Activated CD4-positive, alpha-beta T cell treated with anti-CD3 and anti-CD28 coated beads, Interleukin-2, amount 50 U/mL, for 4 hours (primary cell): ENCODE measurements at regions not wholly inside any gene's neighbourhood (a gene's known extent, or its start where the extent isn't known, plus 50 kb on each side); places are given as distances from the start of the nearest gene placed in this dataset.
"Not testable (repeated sequence)": the region's sequence is repeated elsewhere in the genome, so short reads cannot be mapped to it uniquely, and the experiment has no call there.

Experiments
- DNase-seq, 2 experiments: peaks; one replicate each; pipeline ENCODE4 v3.0.0-alpha.2; 2020

DNA sequence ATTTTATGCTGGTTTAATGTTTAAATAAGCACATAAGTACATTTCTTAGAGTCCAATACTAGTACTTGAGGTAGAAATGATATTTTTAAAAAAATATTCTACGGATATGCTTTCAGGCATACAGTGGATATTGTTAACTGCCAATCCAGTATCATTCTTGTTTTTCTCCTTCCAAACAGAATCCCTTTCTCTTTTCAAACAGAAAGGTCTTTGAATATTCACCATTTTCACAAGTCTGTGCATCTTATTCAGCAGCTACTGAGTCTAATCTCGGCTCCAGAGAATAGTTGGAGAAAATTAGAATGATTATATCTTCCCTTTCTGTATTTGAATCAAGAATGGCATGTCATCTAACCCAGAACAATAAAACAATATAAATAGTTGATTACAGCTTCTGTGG is 174.5 kb downstream of the GOLGA6L6 start:
- DNase-seq = no peak

GRCh38 chr15:20363591-20363990 is 178.0 kb downstream of the GOLGA6L6 start:
- DNase-seq = not testable (repeated sequence)

DNA sequence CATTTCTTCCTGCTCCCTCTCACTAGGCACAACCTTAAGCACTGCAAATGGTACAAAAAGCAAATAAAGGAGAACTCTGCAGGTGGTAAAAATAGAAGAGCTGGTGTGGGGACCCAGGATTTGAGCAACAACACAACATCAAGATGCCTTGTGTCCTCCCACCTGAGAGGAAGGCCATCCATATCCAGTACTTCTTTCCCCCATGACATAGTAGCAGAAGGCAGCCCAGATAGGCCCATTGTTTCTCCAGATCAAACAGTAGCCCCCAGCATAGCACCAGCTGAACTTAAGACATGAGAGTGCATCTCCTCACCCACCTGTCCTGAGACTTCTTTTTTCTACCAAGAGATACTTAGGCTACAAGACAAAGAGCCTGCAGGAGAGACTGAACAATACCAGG is 180.5 kb downstream of the GOLGA6L6 start:
- no peak for DNase-seq

- no peak for DNase-seq
These were observed 182.7 kb downstream of the GOLGA6L6 start for GRCh38 chr15:20358779-20359414.

GRCh38 chr15:20358066-20358778 is 183.4 kb downstream of the GOLGA6L6 start:
- DNase-seq = no peak

DNA sequence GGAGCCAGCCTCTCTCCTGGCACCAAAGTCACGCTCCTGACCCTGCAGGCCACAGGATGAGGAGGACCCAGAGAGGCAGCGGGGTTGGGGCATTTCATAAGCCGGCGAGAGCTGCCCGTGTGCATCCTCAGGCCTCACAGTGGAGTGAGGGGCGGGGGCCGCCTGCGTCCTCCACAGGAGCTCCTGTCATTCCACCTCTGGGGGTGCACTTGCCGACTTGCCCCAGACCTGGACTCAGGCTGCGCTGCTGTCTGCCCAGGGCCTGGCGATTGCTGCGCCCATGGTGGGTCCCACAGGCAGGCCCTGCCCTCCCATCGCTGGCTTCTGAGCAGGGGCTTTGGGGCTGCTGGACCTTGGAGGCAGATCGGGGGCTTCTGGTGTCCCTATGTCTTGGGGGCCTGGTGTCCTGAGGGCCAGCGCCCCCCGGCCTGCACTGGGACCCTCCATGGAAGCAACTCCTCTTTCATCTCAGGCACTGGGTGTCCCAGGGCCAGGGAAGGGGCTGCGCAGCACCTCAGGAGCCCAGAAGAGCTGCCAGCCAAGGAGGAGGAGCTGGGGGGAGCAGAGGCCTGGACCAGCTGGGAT is 184.0 kb downstream of the GOLGA6L6 start:
- no peak for DNase-seq

DNA sequence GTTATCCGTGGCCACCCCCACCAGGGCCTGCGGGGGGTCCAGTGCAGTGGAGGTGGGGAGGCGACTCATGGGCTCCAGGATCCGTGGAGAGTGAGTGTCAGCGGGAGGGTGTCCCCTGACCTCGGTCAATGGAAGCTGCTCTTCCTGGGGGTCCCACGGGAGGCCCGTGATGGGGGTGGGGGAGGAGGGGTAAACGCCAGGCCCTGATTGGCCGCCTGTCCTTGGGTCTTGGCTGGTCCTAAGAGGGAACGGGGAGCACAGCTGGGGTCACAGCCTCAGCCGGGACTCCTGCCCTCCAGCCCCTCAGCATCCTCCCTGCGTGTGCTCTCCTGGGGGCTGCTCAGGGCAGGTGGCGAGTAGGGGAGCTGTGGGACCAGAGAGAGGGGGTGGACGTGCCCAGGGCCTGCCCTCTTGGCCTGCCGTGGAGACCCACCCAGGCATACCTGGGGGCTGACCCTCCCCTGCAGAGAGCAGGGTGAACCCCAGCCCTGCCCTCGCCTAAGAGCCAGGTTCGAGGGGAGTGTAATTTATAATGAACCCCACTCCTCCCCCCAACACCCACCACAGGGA is 184.6 kb downstream of the GOLGA6L6 start:
- no peak for DNase-seq

GRCh38 chr15:20356444-20356910 is 185.1 kb downstream of the GOLGA6L6 start:
- peak; percentile 77 to 84 for DNase-seq

GRCh38 chr15:20355256-20355868 is 186.2 kb downstream of the GOLGA6L6 start:
- no peak for DNase-seq

DNA sequence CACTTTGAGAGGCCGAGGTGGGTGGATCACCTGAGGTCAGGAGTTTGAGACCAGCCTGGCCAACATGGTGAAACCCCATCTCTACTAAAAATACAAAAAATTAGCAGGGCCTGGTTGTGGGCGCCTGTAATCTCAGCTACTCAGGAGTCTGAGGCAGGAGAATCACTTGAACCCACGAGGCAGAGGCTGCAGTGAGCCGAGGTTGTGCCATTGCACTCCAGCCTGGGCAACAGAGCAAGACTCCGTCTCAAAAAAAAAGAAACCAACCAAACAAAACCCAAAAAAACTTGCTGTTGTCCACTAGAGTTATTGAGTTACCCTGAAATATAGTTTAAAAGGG is 186.7 kb downstream of the GOLGA6L6 start:
- not testable (repeated sequence) for DNase-seq

- no peak for DNase-seq
These were observed 187.4 kb downstream of the GOLGA6L6 start for GRCh38 chr15:20353966-20354883.

DNA sequence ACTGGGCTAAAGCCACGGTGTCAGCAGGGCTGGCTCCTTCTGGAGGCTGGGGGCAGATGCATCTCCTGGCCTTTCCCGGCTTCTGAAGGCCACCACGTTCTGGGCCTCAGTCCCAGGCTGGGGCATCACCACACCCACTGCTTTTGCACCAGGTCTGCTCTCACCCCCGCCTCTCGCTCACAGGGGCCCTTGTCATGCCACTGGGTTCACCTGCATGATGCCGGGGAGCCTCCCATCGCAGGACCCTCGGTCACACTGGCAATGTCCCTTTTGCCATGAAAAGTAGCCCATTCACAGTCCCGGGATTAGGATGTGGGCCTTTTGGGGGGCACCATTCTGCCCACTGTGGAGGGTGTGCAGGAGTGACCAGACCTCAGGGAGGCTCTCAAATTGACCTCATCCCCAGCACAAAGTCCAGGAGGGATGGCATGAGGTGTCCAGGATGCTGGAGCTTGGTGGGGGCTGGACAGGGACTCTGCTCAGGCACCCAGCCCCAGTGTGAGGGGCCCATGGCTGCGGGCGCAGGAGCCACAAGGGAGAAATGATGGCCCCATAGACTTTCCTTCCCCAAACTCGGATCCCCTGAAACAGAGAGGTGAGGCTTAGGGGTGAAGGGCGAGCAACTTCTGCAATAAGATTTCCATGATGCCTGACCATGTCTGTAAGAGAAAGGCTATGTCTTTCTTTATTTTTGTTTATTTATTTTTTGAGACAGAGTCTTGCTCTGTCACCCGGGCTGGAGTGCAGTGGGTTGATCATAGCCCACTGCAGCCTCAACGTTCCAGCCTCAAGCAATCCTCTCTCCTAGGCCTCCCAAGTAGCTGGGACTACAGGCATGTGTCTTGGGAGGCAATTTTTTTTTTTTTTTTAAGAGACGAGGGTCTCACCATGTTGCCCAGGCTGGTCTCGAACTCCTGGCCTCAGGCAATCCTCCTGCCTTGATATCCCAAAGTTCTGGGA is 189.1 kb downstream of the GOLGA6L6 start:
- DNase-seq = no peak

DNA sequence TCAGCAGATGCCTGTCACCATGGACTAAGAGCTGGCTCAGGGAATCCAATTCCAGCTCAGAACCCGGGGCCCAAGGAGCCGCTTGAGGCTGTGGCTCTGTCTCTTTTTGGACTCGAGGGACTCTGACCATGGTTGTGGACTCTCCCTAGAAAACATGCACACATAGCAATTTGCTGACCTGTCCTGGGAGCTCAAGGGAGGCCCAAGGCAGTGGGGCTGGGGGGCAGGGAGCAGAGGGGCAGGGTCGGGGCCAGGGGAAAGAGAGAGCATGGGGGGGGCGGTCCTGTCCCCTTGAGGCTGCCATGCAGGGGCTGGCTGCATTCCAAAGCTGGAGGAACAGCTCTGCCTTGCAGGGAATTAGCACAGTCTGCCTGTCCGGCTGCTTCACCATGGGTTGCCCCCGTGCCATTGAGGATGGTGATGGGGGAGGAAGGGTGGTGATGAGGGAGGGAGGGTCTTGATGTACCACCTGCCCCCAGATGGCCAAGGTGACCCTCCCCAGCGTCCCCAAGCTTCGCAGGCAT is 190.1 kb downstream of the GOLGA6L6 start:
- no peak for DNase-seq

DNA sequence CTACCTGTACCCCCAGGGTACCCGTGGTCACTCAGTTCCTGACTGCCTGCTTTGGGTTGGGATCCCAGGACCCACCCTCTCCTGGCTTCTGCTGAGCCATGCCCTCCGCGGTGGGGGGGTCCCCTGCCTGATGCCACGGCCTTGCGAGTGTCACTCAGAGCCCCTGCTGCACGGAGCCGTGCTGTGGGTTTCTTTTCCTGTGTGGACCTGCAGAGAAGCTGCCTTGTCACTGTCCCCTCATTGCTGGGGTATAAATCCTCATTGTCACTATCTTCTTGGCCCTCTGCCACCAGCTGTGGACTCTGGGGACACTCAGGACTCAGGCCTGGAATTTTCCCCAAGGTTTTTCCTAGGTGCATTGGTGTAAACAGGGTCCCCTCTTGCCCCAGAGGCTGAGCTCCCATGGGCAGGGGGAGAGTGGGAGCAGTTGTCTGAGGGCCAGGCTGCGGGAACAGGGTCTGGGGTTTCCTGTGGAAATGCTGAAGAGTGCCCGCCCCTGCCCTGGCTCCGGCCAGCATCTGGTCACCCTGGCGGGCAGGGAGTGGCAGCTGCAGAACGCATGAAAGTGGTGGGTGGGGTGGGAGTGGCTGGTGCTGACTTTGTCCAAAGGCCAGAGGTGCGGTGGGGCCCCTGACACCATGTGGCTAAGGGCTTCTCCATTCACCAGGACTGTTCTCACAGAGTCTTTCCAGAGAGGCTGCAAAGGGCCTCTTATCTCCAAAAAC is 191.7 kb downstream of the GOLGA6L6 start:
- DNase-seq = no peak

DNA sequence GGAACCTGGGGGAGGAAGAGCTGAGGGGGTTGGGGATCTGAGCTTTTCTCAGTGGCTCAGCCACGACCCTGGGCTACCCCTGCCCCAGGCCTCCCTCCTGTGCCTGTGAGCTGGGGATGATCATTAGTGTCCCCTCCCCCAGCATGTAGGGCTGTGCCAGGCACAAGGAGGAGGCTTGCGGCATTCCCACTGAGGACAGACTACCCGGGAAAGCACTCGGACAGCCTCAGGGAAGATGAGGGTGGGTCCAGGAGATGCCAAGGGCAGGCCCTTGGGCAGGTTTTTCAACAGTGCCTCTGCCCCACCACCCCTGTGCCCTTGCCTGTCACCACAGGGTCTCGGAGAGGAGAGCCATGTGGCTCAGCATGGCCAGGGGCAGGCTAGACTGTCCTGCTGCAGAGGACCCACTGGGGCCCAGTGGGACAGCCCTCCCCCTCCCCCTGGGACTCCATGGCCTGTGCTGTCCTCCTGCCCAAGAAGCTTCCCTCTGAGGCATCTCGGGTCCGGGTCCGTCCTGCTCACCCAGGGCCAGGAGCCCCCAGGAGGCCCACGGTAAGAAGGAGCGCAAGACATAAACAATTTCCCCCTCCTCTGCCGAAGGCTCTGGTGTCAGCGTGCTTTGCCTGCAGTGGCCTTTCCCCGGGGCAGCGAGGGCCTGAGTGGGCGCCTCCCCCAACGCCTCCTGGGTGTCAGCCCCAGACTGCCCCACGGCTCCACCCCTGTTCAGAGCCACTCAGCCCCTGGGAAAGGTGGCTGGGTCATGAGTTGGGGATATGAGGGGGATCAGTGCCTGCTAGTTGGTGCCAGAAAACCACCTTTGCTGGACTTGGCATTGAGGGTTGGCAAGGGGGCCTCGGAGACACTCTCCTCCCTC is 192.5 kb downstream of the GOLGA6L6 start:
- no peak for DNase-seq

DNA sequence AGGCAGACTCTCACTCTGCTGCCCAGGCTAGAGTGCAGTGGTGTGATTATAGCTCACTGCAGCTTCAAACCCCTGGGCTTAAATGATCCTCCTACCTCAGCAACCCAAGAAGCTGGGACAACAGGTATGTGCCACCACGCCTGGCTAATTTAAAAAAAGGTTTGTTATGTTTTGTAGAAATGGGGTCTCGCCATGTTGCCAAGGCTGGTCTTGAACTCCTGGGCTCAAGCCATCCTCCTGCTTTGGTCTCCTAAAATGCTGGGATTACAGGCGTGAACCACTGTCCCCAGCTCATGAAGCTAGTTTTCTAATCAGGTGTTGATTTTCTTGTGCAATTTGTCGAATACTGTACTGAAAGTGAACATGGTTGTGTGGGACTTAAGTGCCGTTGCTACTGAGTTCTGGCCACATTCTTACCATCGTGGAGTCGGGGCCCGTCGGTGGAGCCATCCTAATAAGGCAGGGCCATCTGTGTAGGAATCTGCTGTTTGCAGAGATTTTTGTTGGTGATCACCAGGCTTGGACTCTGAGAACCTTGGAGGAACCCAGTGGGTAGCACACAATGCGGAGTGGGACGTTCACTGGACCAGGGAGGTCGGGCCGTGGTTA is 193.2 kb downstream of the GOLGA6L6 start:
- no peak for DNase-seq

GRCh38 chr15:20346082-20346805 is 195.4 kb downstream of the GOLGA6L6 start:
- DNase-seq = no peak

DNA sequence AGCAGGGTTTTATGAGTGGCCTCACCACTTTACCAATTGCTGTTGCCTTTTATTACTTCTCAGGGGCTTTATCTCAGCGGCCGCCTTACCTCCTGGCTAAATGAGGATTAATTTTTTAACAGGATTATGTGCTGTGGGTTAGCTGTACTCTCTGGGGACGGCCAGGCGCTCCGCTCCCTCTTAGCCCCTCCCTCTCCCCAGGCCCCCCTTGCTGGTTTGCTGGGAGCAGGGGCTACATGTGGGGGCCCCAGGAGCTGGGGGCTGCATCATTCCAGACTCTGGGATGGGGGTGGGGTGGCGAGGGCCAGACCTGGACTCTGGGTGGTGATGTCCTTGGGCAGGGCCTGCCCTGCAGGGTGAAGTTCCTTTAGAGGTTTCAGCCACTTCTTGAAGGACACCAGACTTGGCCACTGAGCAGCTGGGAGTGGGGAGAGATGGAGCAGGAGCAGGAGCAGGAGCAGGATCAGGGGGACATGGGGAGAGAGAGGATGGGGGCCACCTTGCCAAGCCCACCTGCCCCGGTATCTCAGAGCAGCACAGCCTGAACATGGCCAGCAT is 196.1 kb downstream of the GOLGA6L6 start:
- DNase-seq = no peak
